ENCODE measurements at regions not wholly inside any gene's neighbourhood (a gene's known extent, or its start where the extent isn't known, plus 50 kb on each side); places are given as distances from the start of the nearest gene placed in this dataset.
"Not testable (repeated sequence)": the region's sequence is repeated elsewhere in the genome, so short reads cannot be mapped to it uniquely, and the experiment has no call there.

DNA sequence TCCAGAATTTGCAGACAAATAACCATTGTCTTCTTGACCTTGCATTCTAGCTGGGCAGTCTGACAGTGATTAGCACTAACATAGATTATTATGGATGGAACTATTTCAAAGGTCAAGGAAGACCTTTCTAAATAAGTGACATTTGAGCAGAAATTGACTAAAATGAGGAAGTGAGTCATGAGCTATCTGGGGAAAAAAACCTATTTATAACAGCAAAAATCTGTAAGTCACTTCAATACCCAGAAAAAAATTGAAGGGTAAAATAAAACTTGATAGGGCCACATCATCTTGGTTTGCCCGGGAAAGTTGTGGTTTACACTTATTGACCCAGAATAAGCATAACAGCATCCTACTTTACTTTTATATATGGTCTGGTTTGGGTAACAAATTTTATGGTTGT, 414.6 kb upstream of the HS3ST1 start:
- WGBS (ENCODE audit: insufficient coverage, low lambda C conversion rate): no CpG with 5 or more reads among the region's 1 CpG

DNA sequence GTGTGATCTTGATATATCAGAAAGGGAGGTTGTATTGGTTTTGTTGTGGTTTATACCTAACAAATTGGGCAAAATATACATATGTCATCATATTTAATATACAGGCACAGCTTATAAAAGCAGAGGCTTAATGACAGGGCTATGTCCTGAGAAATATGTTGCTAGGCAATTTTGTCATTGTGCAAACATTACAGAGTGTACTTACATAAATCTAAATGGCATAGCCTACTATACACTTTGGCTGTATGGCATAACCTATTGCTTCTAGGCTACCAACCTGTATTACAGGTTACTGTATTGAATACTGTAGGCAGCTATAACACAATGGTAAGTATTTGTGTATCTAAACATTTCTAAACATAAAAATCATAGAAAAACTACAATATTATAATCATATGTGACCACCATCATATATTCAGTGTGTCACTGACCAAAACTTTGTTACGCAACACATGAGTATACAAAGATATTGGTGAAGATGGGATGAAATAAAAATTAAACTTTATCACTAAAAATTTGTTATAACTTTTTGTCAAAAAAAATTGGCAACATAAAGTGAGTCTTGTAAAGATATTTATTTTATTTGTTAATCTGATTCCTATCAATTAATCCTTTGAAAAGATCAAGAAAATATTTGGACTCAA, 414.0 kb upstream of the HS3ST1 start:
- H3K27ac ChIP-seq (ENCODE audit: low read length): no peak overlapping the region
- H3K9me3 ChIP-seq (ENCODE audit: control insufficient read depth, low read depth, low read length): no peaks in the 10 kb centered on the region
- H3K4me3 ChIP-seq (ENCODE audit: low read length): no peak overlapping the region
- WGBS (ENCODE audit: insufficient coverage, low lambda C conversion rate): no CpG with 5 or more reads among the region's 1 CpG
- no peaks in the 10 kb centered on the region for H3K27me3 ChIP-seq (ENCODE audit: control insufficient read depth, insufficient read depth, low read length)
- H3K36me3 ChIP-seq (ENCODE audit: control insufficient read depth, insufficient read depth, low read length): no peaks in the 10 kb centered on the region
- no peaks in the 10 kb centered on the region for H3K4me1 ChIP-seq (ENCODE audit: control insufficient read depth, insufficient read depth, low read length)
- peak in 1 of 2 donors; percentile 10 for DNase-seq

More for the DNA sequence above, 414.6 kb upstream of the HS3ST1 start:
- no peak for DNase-seq
- Histone ChIP-seq H3K27me3 (ENCODE audit: control insufficient read depth, insufficient read depth, low read length) (no peaks in the 10 kb centered on the region), H3K36me3 (ENCODE audit: control insufficient read depth, insufficient read depth, low read length) (no peaks in the 10 kb centered on the region), H3K4me3 (ENCODE audit: low read length) (no peak overlapping the region), H3K27ac (ENCODE audit: low read length) (no peak overlapping the region), H3K9me3 (ENCODE audit: control insufficient read depth, low read depth, low read length) (no peaks in the 10 kb centered on the region), H3K4me1 (ENCODE audit: control insufficient read depth, insufficient read depth, low read length) (no peaks in the 10 kb centered on the region)

DNA sequence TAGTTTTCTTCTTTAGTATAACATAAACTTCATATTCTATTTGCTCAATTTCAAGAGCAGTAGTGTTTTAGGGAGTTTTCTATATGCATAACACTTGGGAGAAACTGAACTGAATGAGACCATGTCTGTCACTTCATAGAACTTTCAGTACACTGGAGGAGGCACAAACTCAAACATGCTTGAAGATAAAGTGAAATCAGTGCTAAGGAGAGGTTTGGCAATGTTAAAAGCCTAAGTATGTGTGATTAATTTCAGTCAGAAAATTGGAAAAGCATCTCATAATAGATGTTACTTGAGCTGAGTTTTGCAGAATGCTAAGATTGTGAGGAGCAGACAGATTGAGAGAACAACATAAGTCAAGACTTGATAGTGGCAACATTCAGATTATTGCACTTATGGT, 411.2 kb upstream of the HS3ST1 start:
- no peaks in the 10 kb centered on the region for H3K27me3 ChIP-seq (ENCODE audit: control insufficient read depth, insufficient read depth, low read length)
- H3K4me3 ChIP-seq (ENCODE audit: low read length): no peak overlapping the region
- no peak for DNase-seq
- no peak overlapping the region for H3K27ac ChIP-seq (ENCODE audit: low read length)
- H3K36me3 ChIP-seq (ENCODE audit: control insufficient read depth, insufficient read depth, low read length): no peaks in the 10 kb centered on the region
- no peaks in the 10 kb centered on the region for H3K4me1 ChIP-seq (ENCODE audit: control insufficient read depth, insufficient read depth, low read length)
- H3K9me3 ChIP-seq (ENCODE audit: control insufficient read depth, low read depth, low read length): no peaks in the 10 kb centered on the region

DNA sequence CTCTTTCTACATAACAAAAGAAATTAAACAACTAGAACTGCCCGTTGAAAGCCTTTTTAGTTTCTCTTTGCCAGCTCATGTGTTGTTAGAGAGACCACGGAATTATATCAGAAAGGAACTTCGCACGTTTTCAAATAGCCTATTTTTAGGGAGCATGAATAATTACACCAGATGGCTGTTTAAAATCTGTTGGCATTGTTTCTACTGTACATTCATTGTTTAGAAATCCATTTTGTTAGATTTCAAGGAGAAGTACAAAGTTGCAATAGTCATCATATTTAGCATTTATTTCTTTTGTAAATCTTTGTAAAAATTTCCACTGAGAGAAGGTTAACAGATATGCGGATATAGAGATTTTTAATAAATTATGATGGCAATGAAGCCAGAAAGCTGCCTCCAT, 403.0 kb upstream of the HS3ST1 start:
- Histone ChIP-seq H3K4me1 (ENCODE audit: control insufficient read depth, insufficient read depth, low read length) (no peaks in the 10 kb centered on the region), H3K27ac (ENCODE audit: low read length) (no peak overlapping the region), H3K9me3 (ENCODE audit: control insufficient read depth, low read depth, low read length) (peaks cover 2% of the 10 kb centered on the region), H3K27me3 (ENCODE audit: control insufficient read depth, insufficient read depth, low read length) (no peaks in the 10 kb centered on the region), H3K4me3 (ENCODE audit: low read length) (no peak overlapping the region), H3K36me3 (ENCODE audit: control insufficient read depth, insufficient read depth, low read length) (no peaks in the 10 kb centered on the region)
- DNase-seq: no peak
- 55% methylated on average over 4 of the region's 5 CpGs for WGBS (ENCODE audit: insufficient coverage, low lambda C conversion rate)

DNA sequence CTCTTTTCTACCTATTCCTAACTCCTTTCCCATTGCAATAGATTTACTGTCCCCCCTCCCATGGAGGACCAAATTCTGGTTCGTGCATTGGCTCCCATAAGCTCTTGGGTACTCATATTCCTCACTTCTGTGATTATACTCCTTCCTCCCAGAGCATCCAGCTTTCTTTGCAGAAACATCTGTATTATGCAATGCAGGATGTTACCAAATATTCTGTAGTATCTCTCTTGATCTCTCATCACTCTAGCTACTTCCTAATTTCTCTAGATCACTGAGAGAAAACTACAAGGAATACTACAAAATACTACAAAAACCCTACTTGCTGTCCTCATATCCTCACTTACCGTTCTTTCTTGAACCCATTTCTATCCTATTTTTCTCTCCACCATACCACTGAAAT, 395.9 kb upstream of the HS3ST1 start:
- WGBS (ENCODE audit: insufficient coverage, low lambda C conversion rate): 100% methylated on average over 1 of the region's 2 CpGs
- H3K4me1 ChIP-seq (ENCODE audit: control insufficient read depth, insufficient read depth, low read length): no peaks in the 10 kb centered on the region
- no peak overlapping the region for H3K27ac ChIP-seq (ENCODE audit: low read length)
- H3K9me3 ChIP-seq (ENCODE audit: control insufficient read depth, low read depth, low read length): peaks cover 2% of the 10 kb centered on the region
- H3K27me3 ChIP-seq (ENCODE audit: control insufficient read depth, insufficient read depth, low read length): no peaks in the 10 kb centered on the region
- DNase-seq: no peak
- no peaks in the 10 kb centered on the region for H3K36me3 ChIP-seq (ENCODE audit: control insufficient read depth, insufficient read depth, low read length)
- H3K4me3 ChIP-seq (ENCODE audit: low read length): no peak overlapping the region

DNA sequence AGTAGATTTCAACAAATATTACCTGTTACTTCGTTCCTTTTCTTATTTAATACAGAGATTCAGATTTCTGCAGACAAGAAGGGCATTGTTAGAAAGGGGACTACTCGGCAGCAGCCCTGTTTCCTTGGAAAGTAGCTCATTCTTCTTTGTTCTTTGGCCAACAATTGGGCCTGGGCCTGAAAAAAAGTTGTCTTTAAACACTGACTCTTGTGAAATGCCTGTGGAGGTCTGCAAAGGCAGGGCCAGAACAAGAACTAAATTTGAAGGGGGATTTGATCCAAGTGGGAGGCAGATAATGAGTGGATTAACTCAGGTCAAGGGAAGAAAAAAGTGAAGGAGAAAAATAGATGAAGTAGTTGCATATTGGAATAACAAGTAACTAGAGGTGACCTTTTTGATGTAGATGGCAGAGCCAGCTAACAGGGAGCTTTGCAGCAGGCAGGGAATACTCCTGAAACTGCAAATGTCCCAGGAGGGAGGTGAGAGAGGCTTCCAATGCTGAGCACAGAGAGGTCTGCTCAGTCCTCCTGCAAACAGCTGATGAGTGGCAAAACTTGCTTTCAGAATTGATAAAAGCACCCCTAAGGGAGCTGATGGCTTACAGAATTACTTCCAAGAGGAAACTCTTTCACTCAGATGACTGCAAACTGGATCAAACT, 393.2 kb upstream of the HS3ST1 start:
- WGBS (ENCODE audit: insufficient coverage, low lambda C conversion rate): 40% methylated on average over 2 of the region's 2 CpGs
- Histone ChIP-seq H3K4me3 (ENCODE audit: low read length) (no peak overlapping the region), H3K4me1 (ENCODE audit: control insufficient read depth, insufficient read depth, low read length) (no peaks in the 10 kb centered on the region), H3K36me3 (ENCODE audit: control insufficient read depth, insufficient read depth, low read length) (no peaks in the 10 kb centered on the region), H3K9me3 (ENCODE audit: control insufficient read depth, low read depth, low read length) (no peaks in the 10 kb centered on the region), H3K27ac (ENCODE audit: low read length) (no peak overlapping the region), H3K27me3 (ENCODE audit: control insufficient read depth, insufficient read depth, low read length) (no peaks in the 10 kb centered on the region)
- DNase-seq: no peak

DNA sequence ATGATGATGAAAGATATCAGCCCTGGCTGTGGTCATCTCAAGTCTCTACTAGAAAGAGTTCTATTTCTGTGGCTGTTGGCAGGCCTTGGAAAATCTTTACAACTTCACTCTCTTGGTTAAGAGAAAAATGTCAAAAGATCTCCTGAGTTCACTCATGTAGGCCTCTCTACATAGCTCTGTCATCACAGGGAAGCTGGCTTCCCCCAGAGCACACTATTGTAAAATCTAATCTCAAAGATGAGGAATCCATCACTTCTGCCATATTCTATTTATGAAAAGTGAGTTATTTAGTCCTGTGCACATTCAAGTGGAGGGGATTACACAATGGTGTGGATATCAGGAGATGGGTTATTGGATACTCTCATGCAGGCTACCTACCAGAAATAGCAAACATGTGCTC, 388.4 kb upstream of the HS3ST1 start:
- no peaks in the 10 kb centered on the region for H3K27me3 ChIP-seq (ENCODE audit: control insufficient read depth, insufficient read depth, low read length)
- H3K27ac ChIP-seq (ENCODE audit: low read length): no peak overlapping the region
- no peaks in the 10 kb centered on the region for H3K9me3 ChIP-seq (ENCODE audit: control insufficient read depth, low read depth, low read length)
- no peak overlapping the region for H3K4me3 ChIP-seq (ENCODE audit: low read length)
- no peaks in the 10 kb centered on the region for H3K4me1 ChIP-seq (ENCODE audit: control insufficient read depth, insufficient read depth, low read length)
- no peak for DNase-seq
- H3K36me3 ChIP-seq (ENCODE audit: control insufficient read depth, insufficient read depth, low read length): no peaks in the 10 kb centered on the region

DNA sequence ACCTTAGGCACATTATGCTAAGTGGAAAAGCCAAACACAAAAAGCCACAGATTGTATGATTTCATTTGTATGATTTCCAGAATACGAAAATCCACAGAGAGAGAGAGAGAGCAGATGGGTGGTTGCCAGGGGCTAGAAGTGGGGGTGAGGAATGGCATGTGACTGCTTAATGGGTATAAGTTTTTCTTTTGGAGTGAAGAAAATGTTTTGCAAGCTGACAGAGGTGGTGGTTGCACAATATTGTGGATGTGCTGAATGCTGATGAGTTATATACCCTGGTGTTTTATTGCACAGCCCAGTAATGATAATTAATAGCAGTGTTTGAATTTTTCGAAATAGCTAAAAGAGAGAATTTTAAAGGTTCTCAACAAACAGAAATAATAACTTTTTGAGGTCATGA, 386.1 kb upstream of the HS3ST1 start:
- Histone ChIP-seq H3K27me3 (ENCODE audit: control insufficient read depth, insufficient read depth, low read length) (no peaks in the 10 kb centered on the region), H3K4me3 (ENCODE audit: low read length) (no peak overlapping the region), H3K36me3 (ENCODE audit: control insufficient read depth, insufficient read depth, low read length) (no peaks in the 10 kb centered on the region), H3K27ac (ENCODE audit: low read length) (no peak overlapping the region), H3K9me3 (ENCODE audit: control insufficient read depth, low read depth, low read length) (no peaks in the 10 kb centered on the region), H3K4me1 (ENCODE audit: control insufficient read depth, insufficient read depth, low read length) (no peaks in the 10 kb centered on the region)
- no peak for DNase-seq
- WGBS (ENCODE audit: insufficient coverage, low lambda C conversion rate): 100% methylated on average over 1 of the region's 2 CpGs

DNA sequence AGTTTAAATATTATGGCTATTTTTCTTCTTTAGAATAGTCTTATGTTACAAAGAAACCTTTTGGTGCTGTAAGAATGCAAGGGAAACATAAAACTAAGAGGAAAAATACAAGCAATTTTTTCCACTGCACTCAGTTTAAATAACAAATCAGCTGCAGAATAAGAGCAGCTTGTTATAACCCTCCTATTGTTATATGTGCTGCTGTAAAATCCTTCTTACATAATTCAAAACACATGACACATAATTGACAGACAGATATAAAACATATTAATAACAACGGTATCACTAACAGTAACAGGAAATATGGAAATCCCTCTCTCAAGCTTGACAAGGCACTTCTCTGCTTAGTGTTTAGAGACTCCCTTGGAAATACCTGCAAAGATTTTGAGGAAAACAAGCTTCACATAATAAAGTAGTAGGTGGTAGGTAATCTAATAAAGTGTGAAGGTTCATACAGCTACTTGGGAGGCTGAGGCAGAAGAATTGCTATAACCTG, 385.3 kb upstream of the HS3ST1 start:
- Histone ChIP-seq H3K4me1 (ENCODE audit: control insufficient read depth, insufficient read depth, low read length) (no peaks in the 10 kb centered on the region), H3K36me3 (ENCODE audit: control insufficient read depth, insufficient read depth, low read length) (no peaks in the 10 kb centered on the region), H3K9me3 (ENCODE audit: control insufficient read depth, low read depth, low read length) (no peaks in the 10 kb centered on the region), H3K27ac (ENCODE audit: low read length) (no peak overlapping the region), H3K27me3 (ENCODE audit: control insufficient read depth, insufficient read depth, low read length) (no peaks in the 10 kb centered on the region), H3K4me3 (ENCODE audit: low read length) (no peak overlapping the region)
- 50% methylated on average over 1 of the region's 1 CpG for WGBS (ENCODE audit: insufficient coverage, low lambda C conversion rate)
- DNase-seq: no peak

DNA sequence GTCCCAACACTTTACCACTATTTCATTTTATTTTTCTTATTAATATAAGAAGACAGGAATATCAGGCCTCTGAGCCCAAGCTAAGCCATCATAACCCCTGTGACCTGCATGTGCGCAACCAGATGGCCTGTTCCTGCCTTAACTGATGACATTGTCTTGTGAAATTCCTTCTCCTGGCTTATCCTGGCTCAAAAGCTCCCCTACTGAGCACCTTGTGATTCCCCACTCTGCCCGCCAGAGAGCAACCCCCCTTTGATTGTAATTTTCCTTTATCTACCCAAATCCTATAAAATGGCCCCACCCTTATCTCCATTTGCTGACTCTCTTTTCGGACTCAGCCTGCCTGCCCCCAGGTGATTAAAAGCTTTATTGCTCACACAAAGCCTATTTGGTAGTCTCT, 382.8 kb upstream of the HS3ST1 start:
- DNase-seq; H3K4me3 ChIP-seq (ENCODE audit: low read length); H3K27me3 ChIP-seq (ENCODE audit: control insufficient read depth, insufficient read depth, low read length); H3K36me3 ChIP-seq (ENCODE audit: control insufficient read depth, insufficient read depth, low read length); H3K4me1 ChIP-seq (ENCODE audit: control insufficient read depth, insufficient read depth, low read length); H3K9me3 ChIP-seq (ENCODE audit: control insufficient read depth, low read depth, low read length); H3K27ac ChIP-seq (ENCODE audit: low read length): not testable (repeated sequence)
- no CpG with 5 or more reads among the region's 3 CpGs for WGBS (ENCODE audit: insufficient coverage, low lambda C conversion rate)

DNA sequence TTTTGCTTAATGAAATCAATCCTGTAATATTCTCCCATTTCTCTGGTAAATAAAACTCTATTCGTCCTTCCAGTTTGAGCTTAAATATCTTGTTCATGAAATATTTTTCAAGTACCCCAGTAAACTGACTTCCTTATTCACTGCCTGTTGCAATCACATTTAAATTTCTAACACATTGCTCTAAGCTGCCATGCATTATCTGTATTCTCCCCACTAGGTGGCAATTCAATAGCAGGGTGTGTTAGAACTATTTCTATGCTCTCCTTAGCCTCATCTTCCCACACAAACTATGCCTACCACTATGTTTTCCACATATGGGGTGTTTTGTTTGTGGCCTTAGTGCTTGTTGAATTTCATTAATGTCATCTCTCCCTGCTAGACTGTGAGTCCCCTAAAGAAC, 377.1 kb upstream of the HS3ST1 start:
- H3K27me3 ChIP-seq (ENCODE audit: control insufficient read depth, insufficient read depth, low read length): no peaks in the 10 kb centered on the region
- H3K4me1 ChIP-seq (ENCODE audit: control insufficient read depth, insufficient read depth, low read length): peaks cover 3% of the 10 kb centered on the region
- DNase-seq: peak in 1 of 2 donors; percentile 42
- H3K36me3 ChIP-seq (ENCODE audit: control insufficient read depth, insufficient read depth, low read length): no peaks in the 10 kb centered on the region
- WGBS (ENCODE audit: insufficient coverage, low lambda C conversion rate): 100% methylated on average over 1 of the region's 1 CpG
- no peak overlapping the region for H3K27ac ChIP-seq (ENCODE audit: low read length)
- no peak overlapping the region for H3K4me3 ChIP-seq (ENCODE audit: low read length)
- no peaks in the 10 kb centered on the region for H3K9me3 ChIP-seq (ENCODE audit: control insufficient read depth, low read depth, low read length)
